ENCODE measurements at regions not wholly inside any gene's neighbourhood (a gene's known extent, or its start where the extent isn't known, plus 50 kb on each side); places are given as distances from the start of the nearest gene placed in this dataset.

- TF ChIP-seq CTCF (conservative IDR thresholded peaks at IDR 0.05 in 1 of 2, IDR thresholded peaks at IDR 0.05 in 1 of 2; ENCODE audit: low read depth in 1 of 2, low read length in 2 of 2) (no peak), EZH2 (IDR thresholded peaks at IDR 0.05; ENCODE audit: low read length, missing control alignments) (no peak)
Observed at GRCh38 chr4:27132497-27132896, 271.9 kb downstream of the STIM2 start.

Data from fibroblast of lung (primary cell).